ENCODE measurements at regions not wholly inside any gene's neighbourhood (a gene's known extent, or its start where the extent isn't known, plus 50 kb on each side); places are given as distances from the start of the nearest gene placed in this dataset.

DNA sequence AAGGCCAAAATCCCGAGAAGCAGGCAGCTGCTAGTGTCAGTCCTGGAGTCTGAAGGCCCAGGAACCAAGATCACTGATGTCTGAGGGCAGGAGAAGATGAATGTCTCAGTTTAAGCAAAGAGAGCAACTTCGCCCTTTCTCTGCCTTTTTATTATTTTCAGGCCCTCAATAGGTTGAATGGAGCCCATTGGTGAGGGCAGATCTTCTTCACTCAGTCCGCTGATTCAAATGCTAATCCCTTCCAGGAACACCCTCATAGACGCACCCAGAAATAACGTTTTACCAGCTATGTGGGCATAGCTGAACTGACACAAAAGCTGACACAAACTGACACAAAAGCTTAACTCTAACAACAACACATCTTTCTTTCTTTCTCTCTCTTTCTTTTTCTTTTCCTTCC, 78.0 kb upstream of the KCNJ3 start:
- Mint-ChIP-seq H3K4me3 (no peak overlapping the region), H3K4me1 (no peaks in the 10 kb centered on the region), H3K9me3 (no peaks in the 10 kb centered on the region), H3K27ac (no peak overlapping the region), H3K36me3 (no peaks in the 10 kb centered on the region), H3K27me3 (ENCODE audit: low read depth) (no peaks in the 10 kb centered on the region)
- TF ChIP-seq CTCF (IDR thresholded peaks at IDR 0.05; ENCODE audit: unreplicated experiment): no peak
- DNase-seq (ENCODE audit: low spot score in 2 of 2, unreplicated experiment in 2 of 2): no peak

- no peaks in the 10 kb centered on the region for H3K4me1 Mint-ChIP-seq
- no peaks in the 10 kb centered on the region for H3K27me3 Mint-ChIP-seq (ENCODE audit: low read depth)
- no peak overlapping the region for H3K4me3 Mint-ChIP-seq
- peak in 1 of 2 experiments; percentile 54 for DNase-seq (ENCODE audit: low spot score in 2 of 2, unreplicated experiment in 2 of 2)
- H3K9me3 Mint-ChIP-seq: no peaks in the 10 kb centered on the region
- no peak overlapping the region for H3K27ac Mint-ChIP-seq
- H3K36me3 Mint-ChIP-seq: no peaks in the 10 kb centered on the region
- peak; percentile 54 for TF ChIP-seq CTCF (IDR thresholded peaks at IDR 0.05; ENCODE audit: unreplicated experiment)
These were observed 74.7 kb upstream of the KCNJ3 start for GRCh38 chr2:154623819-154624218.

GRCh38 chr2:154637456-154637855, 61.0 kb upstream of the KCNJ3 start:
- peaks cover 2% of the 10 kb centered on the region for H3K27me3 Mint-ChIP-seq (ENCODE audit: low read depth)
- no peak for DNase-seq (ENCODE audit: low spot score in 2 of 2, unreplicated experiment in 2 of 2)
- TF ChIP-seq CTCF (IDR thresholded peaks at IDR 0.05; ENCODE audit: unreplicated experiment): no peak
- no peaks in the 10 kb centered on the region for H3K36me3 Mint-ChIP-seq
- H3K4me3 Mint-ChIP-seq: no peak overlapping the region
- peaks cover 8% of the 10 kb centered on the region for H3K4me1 Mint-ChIP-seq
- no peaks in the 10 kb centered on the region for H3K9me3 Mint-ChIP-seq
- peak overlapping the region; percentile 5 for H3K27ac Mint-ChIP-seq

DNA sequence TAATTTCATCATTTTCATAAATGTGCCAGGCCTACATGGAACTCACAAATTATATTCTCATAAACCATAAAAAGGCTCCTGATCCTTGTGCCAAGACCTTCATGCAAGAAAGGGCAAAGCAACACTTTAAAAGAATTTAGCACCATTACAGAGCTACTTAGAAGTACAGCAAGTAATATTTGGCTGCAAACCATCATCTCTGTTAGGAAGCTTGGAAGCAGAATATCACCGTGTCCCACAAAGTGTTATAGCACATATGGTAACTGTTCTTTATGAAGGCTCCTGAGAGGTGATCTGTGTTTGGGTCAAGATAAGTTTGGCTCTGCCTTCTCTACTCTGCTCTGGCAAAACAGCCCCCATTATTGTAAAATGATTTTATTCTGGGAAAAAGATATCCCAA, 59.7 kb upstream of the KCNJ3 start:
- no peak overlapping the region for H3K4me3 Mint-ChIP-seq
- peaks cover 2% of the 10 kb centered on the region for H3K27me3 Mint-ChIP-seq (ENCODE audit: low read depth)
- H3K4me1 Mint-ChIP-seq: peaks cover 8% of the 10 kb centered on the region
- no peak for DNase-seq (ENCODE audit: low spot score in 2 of 2, unreplicated experiment in 2 of 2)
- no peak for TF ChIP-seq CTCF (IDR thresholded peaks at IDR 0.05; ENCODE audit: unreplicated experiment)
- H3K9me3 Mint-ChIP-seq: no peaks in the 10 kb centered on the region
- no peak overlapping the region for H3K27ac Mint-ChIP-seq
- no peaks in the 10 kb centered on the region for H3K36me3 Mint-ChIP-seq

GRCh38 chr2:154640000-154640399, 58.5 kb upstream of the KCNJ3 start:
- Mint-ChIP-seq H3K36me3 (no peaks in the 10 kb centered on the region), H3K4me1 (peaks cover 8% of the 10 kb centered on the region), H3K4me3 (no peak overlapping the region), H3K27ac (no peak overlapping the region), H3K27me3 (ENCODE audit: low read depth) (peaks cover under 1% of the 10 kb centered on the region), H3K9me3 (no peaks in the 10 kb centered on the region)
- no peak for DNase-seq (ENCODE audit: low spot score in 2 of 2, unreplicated experiment in 2 of 2)
- TF ChIP-seq CTCF (IDR thresholded peaks at IDR 0.05; ENCODE audit: unreplicated experiment): no peak
